ENCODE measurements at regions not wholly inside any gene's neighbourhood (a gene's known extent, or its start where the extent isn't known, plus 50 kb on each side); places are given as distances from the start of the nearest gene placed in this dataset.

GRCh38 chr19:5218963-5219530 lies 121.6 kb downstream of the PTPRS start:
- H3K27ac Mint-ChIP-seq = no peak overlapping the region
- peaks cover 5% of the 10 kb centered on the region for H3K4me1 Mint-ChIP-seq

GRCh38 chr19:5218255-5218855 lies 122.3 kb downstream of the PTPRS start:
- peaks cover 5% of the 10 kb centered on the region for H3K4me1 Mint-ChIP-seq
- H3K4me3 Mint-ChIP-seq = no peak overlapping the region

More at GRCh38 chr19:5218963-5219530, 121.6 kb downstream of the PTPRS start:
- no peaks in the 10 kb centered on the region for H3K36me3 Mint-ChIP-seq
- no peaks in the 10 kb centered on the region for H3K9me3 Mint-ChIP-seq
- DNase-seq = no peak
- no peak overlapping the region for H3K4me3 Mint-ChIP-seq
- no peaks in the 10 kb centered on the region for H3K27me3 Mint-ChIP-seq

GRCh38 chr19:5217171-5217570 lies 123.4 kb downstream of the PTPRS start:
- no peak overlapping the region for H3K4me3 Mint-ChIP-seq
- H3K9me3 Mint-ChIP-seq = no peaks in the 10 kb centered on the region
- peaks cover 5% of the 10 kb centered on the region for H3K4me1 Mint-ChIP-seq
- no peaks in the 10 kb centered on the region for H3K27me3 Mint-ChIP-seq
- H3K36me3 Mint-ChIP-seq = no peaks in the 10 kb centered on the region
- H3K27ac Mint-ChIP-seq = no peak overlapping the region
- no peak for DNase-seq

More at GRCh38 chr19:5218255-5218855, 122.3 kb downstream of the PTPRS start:
- Mint-ChIP-seq H3K9me3 (no peaks in the 10 kb centered on the region), H3K27me3 (no peaks in the 10 kb centered on the region), H3K27ac (no peak overlapping the region), H3K36me3 (no peaks in the 10 kb centered on the region)
- no peak for DNase-seq

- H3K36me3 Mint-ChIP-seq = peaks cover 2% of the 10 kb centered on the region
- H3K27me3 Mint-ChIP-seq = no peaks in the 10 kb centered on the region
- no peaks in the 10 kb centered on the region for H3K9me3 Mint-ChIP-seq
- no peak overlapping the region for H3K27ac Mint-ChIP-seq
- no peak for DNase-seq
- H3K4me3 Mint-ChIP-seq = no peak overlapping the region
- H3K4me1 Mint-ChIP-seq = peaks cover 5% of the 10 kb centered on the region
These were observed 124.3 kb downstream of the PTPRS start for GRCh38 chr19:5216141-5216847.

- Mint-ChIP-seq H3K36me3 (peaks cover 7% of the 10 kb centered on the region), H3K27me3 (no peaks in the 10 kb centered on the region)
- DNase-seq = no peak
These were observed 125.2 kb downstream of the PTPRS start for GRCh38 chr19:5215431-5215830.

GRCh38 chr19:5214902-5215301 lies 125.7 kb downstream of the PTPRS start:
- no peak for DNase-seq
- H3K9me3 Mint-ChIP-seq = peaks cover 3% of the 10 kb centered on the region

More at GRCh38 chr19:5215431-5215830, 125.2 kb downstream of the PTPRS start:
- Mint-ChIP-seq H3K4me1 (peaks cover 5% of the 10 kb centered on the region), H3K27ac (no peak overlapping the region), H3K4me3 (no peak overlapping the region), H3K9me3 (peaks cover 3% of the 10 kb centered on the region)

GRCh38 chr19:5214371-5214770 lies 126.2 kb downstream of the PTPRS start:
- Mint-ChIP-seq H3K27me3 (no peaks in the 10 kb centered on the region), H3K4me3 (no peak overlapping the region), H3K36me3 (peaks cover 7% of the 10 kb centered on the region), H3K9me3 (peaks cover 3% of the 10 kb centered on the region), H3K4me1 (peaks cover 5% of the 10 kb centered on the region), H3K27ac (no peak overlapping the region)
- DNase-seq = no peak

More at GRCh38 chr19:5214902-5215301, 125.7 kb downstream of the PTPRS start:
- peaks cover 5% of the 10 kb centered on the region for H3K4me1 Mint-ChIP-seq
- H3K27me3 Mint-ChIP-seq = no peaks in the 10 kb centered on the region
- H3K36me3 Mint-ChIP-seq = peaks cover 7% of the 10 kb centered on the region
- H3K4me3 Mint-ChIP-seq = no peak overlapping the region
- no peak overlapping the region for H3K27ac Mint-ChIP-seq

GRCh38 chr19:5213667-5214066 lies 126.9 kb downstream of the PTPRS start:
- Mint-ChIP-seq H3K4me3 (no peak overlapping the region), H3K27me3 (no peaks in the 10 kb centered on the region), H3K27ac (no peak overlapping the region), H3K36me3 (peaks cover 7% of the 10 kb centered on the region), H3K4me1 (peaks cover 4% of the 10 kb centered on the region), H3K9me3 (peaks cover 3% of the 10 kb centered on the region)
- DNase-seq = no peak

GRCh38 chr19:5212101-5212500 lies 128.5 kb downstream of the PTPRS start:
- Mint-ChIP-seq H3K27ac (no peak overlapping the region), H3K4me3 (no peak overlapping the region), H3K36me3 (peaks cover 7% of the 10 kb centered on the region), H3K27me3 (no peaks in the 10 kb centered on the region), H3K4me1 (peaks cover 4% of the 10 kb centered on the region), H3K9me3 (peaks cover 3% of the 10 kb centered on the region)
- no peak for DNase-seq

- DNase-seq = no peak
- Mint-ChIP-seq H3K27ac (no peak overlapping the region), H3K4me1 (peaks cover 2% of the 10 kb centered on the region), H3K4me3 (no peak overlapping the region), H3K27me3 (no peaks in the 10 kb centered on the region), H3K9me3 (peaks cover 3% of the 10 kb centered on the region), H3K36me3 (peaks cover 7% of the 10 kb centered on the region)
These were observed 129.3 kb downstream of the PTPRS start for GRCh38 chr19:5211217-5211822.

GRCh38 chr19:5210556-5210955 lies 130.1 kb downstream of the PTPRS start:
- Mint-ChIP-seq H3K27me3 (no peaks in the 10 kb centered on the region), H3K4me3 (no peak overlapping the region), H3K9me3 (peaks cover 3% of the 10 kb centered on the region), H3K36me3 (peaks cover 7% of the 10 kb centered on the region), H3K4me1 (no peaks in the 10 kb centered on the region), H3K27ac (no peak overlapping the region)
- DNase-seq = no peak

- peaks cover 3% of the 10 kb centered on the region for H3K4me1 Mint-ChIP-seq
- DNase-seq = no peak
- H3K27ac Mint-ChIP-seq = no peak overlapping the region
- H3K36me3 Mint-ChIP-seq = peaks cover 7% of the 10 kb centered on the region
- H3K9me3 Mint-ChIP-seq = peaks cover 3% of the 10 kb centered on the region
- no peaks in the 10 kb centered on the region for H3K27me3 Mint-ChIP-seq
- H3K4me3 Mint-ChIP-seq = no peak overlapping the region
These were observed 132.8 kb downstream of the PTPRS start for GRCh38 chr19:5207806-5208205.

GRCh38 chr19:5206751-5207075 lies 133.9 kb downstream of the PTPRS start:
- H3K27ac Mint-ChIP-seq = no peak overlapping the region
- DNase-seq = no peak
- peaks cover 7% of the 10 kb centered on the region for H3K36me3 Mint-ChIP-seq
- H3K4me3 Mint-ChIP-seq = no peak overlapping the region
- peaks cover 7% of the 10 kb centered on the region for H3K9me3 Mint-ChIP-seq
- H3K27me3 Mint-ChIP-seq = no peaks in the 10 kb centered on the region
- H3K4me1 Mint-ChIP-seq = peaks cover 3% of the 10 kb centered on the region

GRCh38 chr19:5205937-5206750 lies 134.5 kb downstream of the PTPRS start:
- H3K4me3 Mint-ChIP-seq = no peak overlapping the region
- H3K4me1 Mint-ChIP-seq = peaks cover 3% of the 10 kb centered on the region
- H3K27me3 Mint-ChIP-seq = no peaks in the 10 kb centered on the region
- peaks cover 8% of the 10 kb centered on the region for H3K36me3 Mint-ChIP-seq
- H3K9me3 Mint-ChIP-seq = peaks cover 9% of the 10 kb centered on the region
- DNase-seq = no peak
- H3K27ac Mint-ChIP-seq = no peak overlapping the region

GRCh38 chr19:5205381-5205780 lies 135.2 kb downstream of the PTPRS start:
- peak overlapping the region; percentile 47 for H3K27ac Mint-ChIP-seq
- H3K4me3 Mint-ChIP-seq = peak overlapping the region; percentile 23
- peaks cover 4% of the 10 kb centered on the region for H3K36me3 Mint-ChIP-seq
- peaks cover 12% of the 10 kb centered on the region for H3K9me3 Mint-ChIP-seq
- peak; percentile 23 for DNase-seq
- peaks cover 3% of the 10 kb centered on the region for H3K4me1 Mint-ChIP-seq
- no peaks in the 10 kb centered on the region for H3K27me3 Mint-ChIP-seq
